SKM-1 (cell line): ENCODE measurements at regions not wholly inside any gene's neighbourhood (a gene's known extent, or its start where the extent isn't known, plus 50 kb on each side); places are given as distances from the start of the nearest gene placed in this dataset.

Experiments used
- DNase-seq: peaks from one replicate; lab custom pipeline; 2025; ENCODE audit not compliant: unreplicated experiment; lab: John Stamatoyannopoulos, UW

GRCh38 chr5:20678814-20679298 is 690.9 kb upstream of the CDH18 start:
- DNase-seq: no peak

DNA sequence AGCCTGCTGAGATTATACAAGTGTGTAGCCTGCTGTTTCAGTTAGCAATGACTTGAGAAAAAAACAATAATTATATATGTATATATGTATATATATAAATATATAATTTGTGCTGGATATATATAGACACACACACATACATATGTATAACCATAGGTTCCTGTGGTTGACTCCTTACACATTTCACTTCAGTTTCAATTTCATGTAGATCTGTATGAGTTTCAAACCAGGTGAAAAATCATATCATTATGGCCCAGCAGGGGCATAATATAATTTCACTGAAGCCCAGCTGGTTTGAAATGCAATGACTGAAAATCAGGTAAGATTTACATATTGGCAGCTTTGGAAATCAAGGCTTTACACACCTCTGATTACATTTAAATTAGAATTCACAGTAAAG is 690.4 kb upstream of the CDH18 start:
- no peak for DNase-seq

DNA sequence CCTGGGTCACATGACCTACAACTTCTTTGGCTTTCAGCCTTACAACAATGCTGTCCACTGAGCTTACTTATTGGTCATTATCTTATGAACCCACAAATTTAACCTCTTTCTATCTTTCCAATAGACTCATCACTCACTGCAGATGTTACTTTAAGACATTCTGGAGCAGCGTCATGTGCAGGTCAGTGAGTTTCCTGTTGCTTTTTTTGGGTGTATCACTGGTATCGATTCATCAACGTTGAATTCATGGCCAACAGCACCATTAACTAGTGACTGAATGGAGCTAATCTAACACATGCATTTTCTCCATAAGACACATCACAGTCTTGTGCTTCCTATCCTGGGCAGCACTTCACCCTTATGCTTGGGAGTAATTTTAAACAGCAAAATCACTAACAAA is 672.6 kb upstream of the CDH18 start:
- no peak for DNase-seq

- DNase-seq: no peak
Measured at GRCh38 chr5:20656262-20656661, 668.3 kb upstream of the CDH18 start.

GRCh38 chr5:20655211-20655610 is 667.2 kb upstream of the CDH18 start:
- no peak for DNase-seq

GRCh38 chr5:20654746-20655145 is 666.7 kb upstream of the CDH18 start:
- DNase-seq: no peak

- no peak for DNase-seq
Measured at GRCh38 chr5:20654033-20654432, 666.0 kb upstream of the CDH18 start.

- DNase-seq: no peak
Measured at GRCh38 chr5:20649966-20650365, 662.0 kb upstream of the CDH18 start.

- no peak for DNase-seq
Measured at GRCh38 chr5:20648981-20649380, 661.0 kb upstream of the CDH18 start.

GRCh38 chr5:20636686-20637085 is 648.7 kb upstream of the CDH18 start:
- no peak for DNase-seq

DNA sequence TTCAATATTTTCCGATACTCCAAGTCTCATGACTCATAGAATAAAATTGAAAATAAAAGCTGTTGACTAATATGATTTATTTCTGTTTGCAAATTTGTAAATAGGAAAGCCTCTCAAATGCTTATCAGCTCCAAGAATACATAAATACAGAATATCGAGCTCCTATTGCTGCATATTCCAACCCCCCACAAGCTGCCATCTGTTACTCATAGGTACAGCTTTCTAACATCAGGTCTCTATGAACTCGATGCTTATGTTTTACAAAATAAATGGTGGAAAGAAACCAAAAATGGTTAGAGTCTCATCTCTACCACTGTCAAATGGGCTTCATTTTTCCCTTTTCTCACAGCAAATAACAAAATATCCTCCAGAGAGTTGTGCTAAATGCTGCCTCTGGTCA is 631.6 kb upstream of the CDH18 start:
- no peak for DNase-seq

- no peak for DNase-seq
Measured at GRCh38 chr5:20618340-20618739, 630.3 kb upstream of the CDH18 start.

GRCh38 chr5:20617841-20618240 is 629.8 kb upstream of the CDH18 start:
- no peak for DNase-seq

- no peak for DNase-seq
Measured at GRCh38 chr5:20615888-20616563, 628.0 kb upstream of the CDH18 start.

DNA sequence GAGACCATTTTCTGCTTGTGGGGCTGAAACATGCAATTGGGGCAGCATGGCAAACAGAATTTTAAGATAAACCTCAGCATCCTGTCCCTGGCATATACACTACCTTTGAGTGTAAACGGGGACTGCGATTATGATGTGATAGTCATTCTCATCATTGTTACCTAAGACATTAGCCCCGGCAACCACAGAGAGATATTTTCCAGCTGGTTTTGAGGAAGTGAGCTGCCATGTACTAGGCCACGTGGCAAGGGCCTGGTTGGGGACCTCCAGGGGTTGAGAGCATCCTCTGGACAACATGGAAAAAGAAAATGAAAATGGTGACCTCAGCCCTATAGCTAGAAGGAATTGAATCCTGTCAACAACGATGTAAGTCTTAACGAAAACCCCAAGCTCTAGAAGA is 623.6 kb upstream of the CDH18 start:
- no peak for DNase-seq

DNA sequence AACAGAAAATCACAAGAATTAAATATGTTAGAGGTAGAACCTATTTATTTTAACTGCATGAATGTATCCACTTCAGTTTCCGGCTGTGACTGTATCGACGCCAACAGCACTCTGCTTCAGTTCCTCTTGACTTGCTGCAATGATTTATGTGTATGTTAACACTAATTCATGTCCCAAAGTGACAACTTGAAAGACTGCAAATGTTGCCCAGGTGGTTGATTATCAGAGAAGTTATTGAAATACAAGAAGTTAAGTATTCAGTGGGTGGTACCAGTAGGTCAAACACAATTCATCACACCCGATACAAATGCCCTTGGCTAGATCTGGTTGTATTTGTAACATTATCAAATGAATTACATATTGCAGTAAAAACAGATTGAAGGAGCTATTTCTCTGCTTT is 622.7 kb upstream of the CDH18 start:
- no peak for DNase-seq

GRCh38 chr5:20609126-20609525 is 621.1 kb upstream of the CDH18 start:
- DNase-seq: peak; percentile 49

DNA sequence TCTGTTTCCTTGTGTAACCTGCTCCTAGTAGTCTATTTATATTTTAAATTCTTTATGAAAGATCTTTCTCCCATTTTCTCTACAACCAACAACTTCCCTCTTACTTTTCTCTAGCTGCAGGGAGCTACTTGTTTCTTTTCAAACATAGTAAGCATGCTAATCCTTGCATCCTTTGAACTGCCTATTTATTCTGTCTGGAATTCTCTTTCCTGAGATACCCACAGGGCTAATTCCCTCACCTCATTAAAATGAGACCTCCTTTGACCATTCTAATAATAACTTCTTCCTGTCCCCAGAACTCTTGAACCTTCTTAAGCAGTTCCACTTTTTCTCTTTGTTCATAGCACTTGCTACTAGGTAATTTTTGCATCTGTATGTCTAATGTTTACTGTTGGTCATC is 620.6 kb upstream of the CDH18 start:
- DNase-seq: no peak

GRCh38 chr5:20605732-20606525 is 617.9 kb upstream of the CDH18 start:
- DNase-seq: no peak

GRCh38 chr5:20604992-20605391 is 617.0 kb upstream of the CDH18 start:
- DNase-seq: no peak

GRCh38 chr5:20601678-20602100 is 613.7 kb upstream of the CDH18 start:
- no peak for DNase-seq

- DNase-seq: no peak
Measured at GRCh38 chr5:20590356-20590755, 602.4 kb upstream of the CDH18 start.
